Neuronal stem cell (in vitro differentiated cells): ENCODE measurements at regions not wholly inside any gene's neighbourhood (a gene's known extent, or its start where the extent isn't known, plus 50 kb on each side); places are given as distances from the start of the nearest gene placed in this dataset.
A peak's percentile ranks its signal among the peaks of the same experiment; 100 is the strongest.

ENCODE experiments used
- DNase-seq: peaks from one replicate; pipeline ENCODE4 v3.0.0-alpha.2; 2013; ENCODE audit warnings: low spot score
- H2AFZ ChIP-seq: one replicate; pipeline ENCODE4 v1.6.1; 2013; ENCODE audit warnings: mild to moderate bottlenecking, low read length, inconsistent platforms
- H2AK5ac ChIP-seq: 2 replicates; pipeline ENCODE4 v1.6.1; 2013; ENCODE audit warnings: low read depth, mild to moderate bottlenecking, inconsistent platforms, low read length, moderate library complexity, mixed read lengths
- H2BK120ac ChIP-seq: 2 replicates; pipeline ENCODE4 v1.6.1; 2013; ENCODE audit warnings: low read depth, mild to moderate bottlenecking, inconsistent platforms, low read length, moderate library complexity, mixed read lengths
- H2BK12ac ChIP-seq: one replicate; pipeline ENCODE4 v1.6.1; 2013; ENCODE audit warnings: low read length, inconsistent platforms
- H2BK15ac ChIP-seq: 2 replicates; pipeline ENCODE4 v1.6.1; 2013; ENCODE audit warnings: mild to moderate bottlenecking, low read length, inconsistent platforms, mixed read lengths
- H2BK5ac ChIP-seq: one replicate; pipeline ENCODE4 v1.6.1; 2013; ENCODE audit warnings: inconsistent platforms, mild to moderate bottlenecking, low read length, moderate library complexity
- H3K14ac ChIP-seq: one replicate; pipeline ENCODE4 v1.6.1; 2013; ENCODE audit warnings: low read length, inconsistent platforms
- H3K18ac ChIP-seq: 2 replicates; pipeline ENCODE4 v1.6.1; 2013; ENCODE audit warnings: low read length, inconsistent platforms
- H3K23ac ChIP-seq: 2 replicates; pipeline ENCODE4 v1.6.1; 2013; ENCODE audit warnings: low read depth, mild to moderate bottlenecking, mixed read lengths, low read length, inconsistent platforms; ENCODE audit not compliant: poor library complexity
- H3K27ac ChIP-seq: replicated peaks from 3 replicates; pipeline ENCODE4 v1.5.1; 2013; ENCODE audit warnings: low read length, inconsistent platforms
- H3K27me3 ChIP-seq, 3 experiments: 2 replicates each; pipeline ENCODE4 v1.6.1; 2013; ENCODE audit warnings: low read length in 3 of 3, mild to moderate bottlenecking in 2 of 3, inconsistent platforms in 1 of 3, low read depth in 1 of 3, mixed read lengths in 1 of 3, moderate library complexity in 1 of 3; ENCODE audit not compliant: control insufficient read depth in 3 of 3, insufficient read depth in 3 of 3
- H3K36me3 ChIP-seq, 2 donors: replicated peaks in 1 of 2; 2 replicates each; pipeline ENCODE4 v1.6.1; 2013; ENCODE audit warnings: low read length in 2 of 2; ENCODE audit not compliant: control insufficient read depth in 2 of 2, insufficient read depth in 2 of 2
- H3K4ac ChIP-seq: 2 replicates; pipeline ENCODE4 v1.6.1; 2013; ENCODE audit warnings: inconsistent platforms, mild to moderate bottlenecking, low read length, moderate library complexity
- H3K4me1 ChIP-seq, 2 donors: 1 replicate in 1 of 2; 2 replicates in 1 of 2; pipeline ENCODE4 v1.6.1; 2013; ENCODE audit warnings: low read length in 2 of 2, low read depth in 1 of 2; ENCODE audit not compliant: control insufficient read depth in 2 of 2, insufficient read depth in 1 of 2
- H3K4me2 ChIP-seq: one replicate; pipeline ENCODE4 v1.6.1; 2013; ENCODE audit warnings: mild to moderate bottlenecking, low read length, inconsistent platforms; ENCODE audit not compliant: insufficient read depth, poor library complexity, severe bottlenecking
- H3K4me3 ChIP-seq, 2 donors: 2 replicates each; pipeline ENCODE4 v1.5.1; 2013; ENCODE audit warnings: low read length in 2 of 2, mild to moderate bottlenecking in 2 of 2, inconsistent platforms in 1 of 2, moderate library complexity in 1 of 2
- H3K79me1 ChIP-seq: one replicate; pipeline ENCODE4 v1.6.1; 2013; ENCODE audit warnings: low read depth, mild to moderate bottlenecking, inconsistent platforms, low read length, moderate library complexity
- H3K9ac ChIP-seq: one replicate; pipeline ENCODE4 v1.6.1; 2013; ENCODE audit warnings: mild to moderate bottlenecking, low read depth, low read length, inconsistent platforms; ENCODE audit not compliant: poor library complexity
- H3K9me3 ChIP-seq, 2 donors: replicated peaks in 1 of 2; 2 replicates each; pipeline versions ENCODE3 to v1.6.1; 2013; ENCODE audit warnings: low read length in 2 of 2, mild to moderate bottlenecking in 2 of 2, inconsistent platforms in 1 of 2, low read depth in 1 of 2, mixed read lengths in 1 of 2, moderate library complexity in 1 of 2; ENCODE audit not compliant: control insufficient read depth in 2 of 2, insufficient read depth in 1 of 2
- H4K8ac ChIP-seq: one replicate; pipeline ENCODE4 v1.6.1; 2013; ENCODE audit warnings: low read depth, mild to moderate bottlenecking, inconsistent platforms, low read length, moderate library complexity
- H4K91ac ChIP-seq: one replicate; pipeline ENCODE4 v1.6.1; 2013; ENCODE audit warnings: low read length, low read depth, mild to moderate bottlenecking, inconsistent platforms; ENCODE audit not compliant: poor library complexity
- WGBS, 2 donors: extraction: QIAGEN DNeasy Blood & Tissue Kit; methylation state at CpG; one replicate each; pipeline ENCODE4 v1.1.7; 2013; ENCODE audit warnings: missing lambda C conversion rate in 2 of 2, mixed read lengths in 1 of 2; ENCODE audit not compliant: insufficient read length in 2 of 2, insufficient replicate concordance in 1 of 2; ENCODE audit errors: extremely low coverage in 2 of 2; 5-methylcytosine and 5-hydroxymethylcytosine counted together

DNA sequence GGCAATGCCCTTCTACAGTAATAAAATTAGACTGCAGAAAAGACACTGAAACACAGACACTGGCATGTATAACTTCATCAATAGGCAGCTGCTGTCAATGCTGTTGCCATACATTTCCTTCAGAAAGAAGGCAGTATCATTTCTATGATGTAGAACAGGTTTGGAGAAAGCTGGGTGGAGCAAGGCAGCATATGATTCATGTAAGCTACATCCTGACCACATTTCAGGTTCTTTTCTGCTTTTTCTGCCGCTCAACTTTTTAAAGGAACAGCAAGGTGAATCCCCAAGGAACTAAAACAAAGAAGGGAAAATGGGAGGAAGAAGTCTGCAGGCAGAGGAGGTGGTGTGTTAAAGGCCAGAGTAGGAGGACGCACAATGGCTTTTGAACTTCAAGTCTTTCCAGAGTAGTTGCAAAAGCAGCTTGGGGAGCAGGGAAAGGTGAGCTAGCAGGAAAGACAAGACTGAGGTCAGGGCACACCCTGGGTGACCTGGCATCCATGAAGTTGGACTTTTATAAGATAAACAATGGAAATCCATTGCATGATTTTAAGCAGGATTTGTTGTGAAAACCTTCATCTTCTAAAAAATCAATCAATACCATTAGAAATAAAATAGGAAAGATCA, 142.1 kb downstream of the MED10 start:
- Histone ChIP-seq H4K8ac (no peak overlapping the region), H3K4me1 (no peaks in the 10 kb centered on the region), H2BK15ac (no peak overlapping the region)

DNA sequence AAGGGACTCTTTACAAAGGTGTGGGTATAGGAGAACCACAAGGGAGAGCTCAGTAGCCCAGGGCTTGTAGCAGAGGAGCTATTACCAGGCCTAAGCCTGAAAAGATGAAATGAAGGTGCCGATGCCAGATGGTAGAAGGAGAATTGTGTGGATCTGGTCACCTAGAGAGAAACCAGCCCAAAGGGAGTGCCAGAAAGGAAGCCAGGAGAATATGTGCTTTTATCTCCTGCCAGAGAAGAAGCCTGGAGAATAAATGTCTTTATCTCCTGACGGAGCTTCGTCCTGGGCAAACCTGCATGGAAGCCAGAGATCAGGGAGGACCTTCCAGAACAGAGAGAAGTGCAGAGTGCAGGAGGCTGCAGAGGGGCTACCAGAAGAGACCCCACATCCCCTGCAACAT, 142.6 kb downstream of the MED10 start:
- Histone ChIP-seq H2BK5ac (no peak overlapping the region), H2BK15ac (no peak overlapping the region), H2BK120ac (no peak overlapping the region), H2BK12ac (no peak overlapping the region), H3K4ac (no peak overlapping the region), H2AK5ac (no peak overlapping the region), H3K23ac (no peak overlapping the region), H3K4me2 (no peak overlapping the region), H4K91ac (no peak overlapping the region), H3K79me1 (no peaks in the 10 kb centered on the region), H3K9me3 (no peaks in the 10 kb centered on the region), H4K8ac (no peak overlapping the region), H3K14ac (no peak overlapping the region), H3K4me1 (no peaks in the 10 kb centered on the region), H3K18ac (no peak overlapping the region), H3K27ac (no peak overlapping the region), H3K9ac (no peak overlapping the region), H3K27me3 (no peaks in the 10 kb centered on the region), H3K36me3 (no peaks in the 10 kb centered on the region), H2AFZ (no peak overlapping the region), H3K4me3 (no peak overlapping the region)
- WGBS, 2 donors: no CpG with 5 or more reads among the region's 3 CpGs
- DNase-seq: no peak

More for the DNA sequence above, 142.1 kb downstream of the MED10 start:
- no peak overlapping the region for H3K14ac ChIP-seq
- no peak overlapping the region for H3K23ac ChIP-seq
- no peak overlapping the region for H2BK5ac ChIP-seq
- no peak overlapping the region for H4K91ac ChIP-seq
- no peaks in the 10 kb centered on the region for H3K27me3 ChIP-seq
- no peak overlapping the region for H3K4ac ChIP-seq
- no peak overlapping the region for H3K18ac ChIP-seq
- no peak overlapping the region for H2AK5ac ChIP-seq
- DNase-seq: no peak
- H3K27ac ChIP-seq: no peak overlapping the region
- WGBS, 2 donors: no CpG with 5 or more reads among the region's 2 CpGs
- H3K4me2 ChIP-seq: no peak overlapping the region
- no peak overlapping the region for H2BK12ac ChIP-seq
- no peaks in the 10 kb centered on the region for H3K36me3 ChIP-seq
- no peak overlapping the region for H2AFZ ChIP-seq
- no peak overlapping the region for H3K4me3 ChIP-seq
- H3K9ac ChIP-seq: no peak overlapping the region
- H3K79me1 ChIP-seq: no peaks in the 10 kb centered on the region
- no peaks in the 10 kb centered on the region for H3K9me3 ChIP-seq
- H2BK120ac ChIP-seq: no peak overlapping the region

DNA sequence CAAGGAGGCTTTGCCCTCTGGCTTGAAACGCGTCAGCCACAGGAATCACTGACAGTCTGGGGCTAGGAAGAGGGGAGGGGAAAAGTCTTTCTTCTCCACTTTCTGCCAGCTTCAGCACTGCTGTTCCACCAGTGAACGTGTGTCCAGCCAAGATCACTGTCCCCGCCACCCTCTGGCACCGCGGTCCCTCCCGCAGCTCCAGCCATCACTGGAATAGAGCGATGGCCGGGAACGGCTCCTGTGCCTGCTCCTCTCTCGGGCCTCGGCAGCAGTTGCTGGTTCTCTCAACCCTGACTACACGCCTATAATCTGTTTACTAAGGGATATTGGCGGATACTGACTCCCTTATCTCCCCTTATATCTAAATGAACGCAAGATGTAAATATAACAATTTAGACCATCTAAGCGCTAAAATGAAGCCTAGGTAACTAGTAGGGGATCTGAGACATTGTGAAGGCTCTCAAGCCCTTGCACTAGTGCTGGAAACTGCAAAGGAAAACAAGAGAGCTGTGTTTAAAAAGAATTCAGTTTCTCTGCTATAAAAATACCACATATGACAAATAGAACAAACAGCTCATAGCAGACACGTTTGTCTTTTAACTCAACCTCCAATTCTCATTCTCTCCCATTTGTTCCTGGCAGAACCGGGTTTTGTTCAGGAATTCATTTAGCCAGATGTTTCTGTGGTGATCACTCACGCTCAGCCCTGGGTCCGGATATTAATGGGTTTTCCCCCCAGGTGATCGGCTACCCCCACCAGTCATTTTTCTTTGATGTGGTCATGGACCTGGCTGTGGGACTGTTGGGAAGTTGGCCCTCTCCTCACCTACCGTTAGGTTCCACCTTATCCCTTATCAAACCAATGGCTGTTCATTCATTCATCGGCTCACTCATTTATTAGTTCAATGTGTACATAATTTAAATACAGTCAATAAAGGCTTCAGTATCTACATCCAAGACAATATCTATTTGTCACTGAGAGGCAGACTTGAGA, 149.8 kb downstream of the MED10 start:
- H3K9me3 ChIP-seq: no peaks in the 10 kb centered on the region

DNA sequence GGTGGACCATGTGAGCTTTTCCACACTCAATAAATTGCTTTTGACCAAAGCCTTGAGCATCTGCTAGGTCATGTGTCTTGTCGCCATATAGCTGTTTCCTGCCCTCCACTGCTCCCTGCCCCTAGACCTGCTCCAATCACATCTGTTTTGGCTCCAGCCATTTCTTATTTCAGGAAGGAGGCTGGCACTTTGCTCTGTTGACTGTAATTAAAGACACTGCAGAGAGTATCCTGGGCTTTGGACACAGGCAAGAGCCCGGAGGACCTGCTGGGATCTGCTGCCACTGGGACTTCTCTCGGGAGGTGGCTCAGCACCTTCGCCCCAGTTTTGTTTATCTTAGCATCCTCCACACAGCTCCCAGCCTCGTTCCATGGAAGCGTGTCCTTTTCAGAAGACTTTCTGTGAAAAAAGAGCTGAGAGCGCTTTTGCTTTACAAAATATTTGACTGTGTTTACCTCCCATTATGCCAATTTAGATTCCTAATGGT, 153.2 kb downstream of the MED10 start:
- no peak overlapping the region for H3K4ac ChIP-seq
- peaks cover 0 to 5% of the 10 kb centered on the region in 2 donors for H3K4me1 ChIP-seq
- H4K8ac ChIP-seq: no peak overlapping the region
- H3K9ac ChIP-seq: no peak overlapping the region
- no peak overlapping the region for H2BK5ac ChIP-seq
- H3K14ac ChIP-seq: no peak overlapping the region
- H2BK15ac ChIP-seq: no peak overlapping the region
- H3K4me2 ChIP-seq: no peak overlapping the region
- H2BK120ac ChIP-seq: no peak overlapping the region
- no peak overlapping the region for H3K27ac ChIP-seq
- H2AFZ ChIP-seq: no peak overlapping the region
- no peaks in the 10 kb centered on the region for H3K27me3 ChIP-seq
- no peak overlapping the region for H2BK12ac ChIP-seq
- peaks cover 0 to 2% of the 10 kb centered on the region in 2 donors for H3K9me3 ChIP-seq
- H3K79me1 ChIP-seq: no peaks in the 10 kb centered on the region
- H3K36me3 ChIP-seq: no peaks in the 10 kb centered on the region
- H3K4me3 ChIP-seq: no peak overlapping the region
- no peak overlapping the region for H4K91ac ChIP-seq
- no peak for DNase-seq
- no peak overlapping the region for H3K23ac ChIP-seq
- H2AK5ac ChIP-seq: no peak overlapping the region
- WGBS, 2 donors: no CpG with 5 or more reads among the region's 7 CpGs
- no peak overlapping the region for H3K18ac ChIP-seq

More for the DNA sequence above, 149.8 kb downstream of the MED10 start:
- Histone ChIP-seq H3K9ac (no peak overlapping the region), H3K4ac (no peak overlapping the region), H3K4me3 (no peak overlapping the region), H3K27me3 (no peaks in the 10 kb centered on the region), H2BK12ac (no peak overlapping the region), H3K79me1 (no peaks in the 10 kb centered on the region), H4K91ac (no peak overlapping the region), H2BK15ac (no peak overlapping the region), H2AFZ (no peak overlapping the region), H3K18ac (no peak overlapping the region), H3K4me2 (no peak overlapping the region), H2BK120ac (no peak overlapping the region), H3K36me3 (no peaks in the 10 kb centered on the region), H3K27ac (no peak overlapping the region), H3K23ac (no peak overlapping the region), H2AK5ac (no peak overlapping the region), H2BK5ac (no peak overlapping the region), H3K14ac (peak overlapping the region; percentile 9), H4K8ac (no peak overlapping the region), H3K4me1 (no peaks in the 10 kb centered on the region)
- no peak for DNase-seq
- no CpG with 5 or more reads among the region's 23 CpGs for WGBS, 2 donors
